Heart right ventricle (tissue), 16 donors: ENCODE measurements at regions not wholly inside any gene's neighbourhood (a gene's known extent, or its start where the extent isn't known, plus 50 kb on each side); places are given as distances from the start of the nearest gene placed in this dataset.
A peak's percentile ranks its signal among the peaks of the same experiment; 100 is the strongest.

ENCODE experiments used
- ATAC-seq, 8 donors: fragments of 200-7000 bp; cut with Tn5 transposase; one replicate each; pipeline ENCODE4 v1.9.1; 2020; ENCODE audit warnings: mild to moderate bottlenecking in 8 of 8, moderate library complexity in 8 of 8, moderate number of reproducible peaks in 1 of 8
- DNase-seq, 2 donors: peaks; one replicate each; pipeline ENCODE4 v3.0.0-alpha.2; 2020
- H3K27ac ChIP-seq, 10 donors: fragments of 200-600 bp; sonication (generic) in 2 of 10; one replicate each; pipeline versions ENCODE4 v1.5.0 to v1.8.0; 2020 to 2022; ENCODE audit warnings: mild to moderate bottlenecking in 3 of 10
- H3K27me3 ChIP-seq, 7 donors: fragments of 200-600 bp; one replicate each; pipeline ENCODE4 v1.8.0; 2021 to 2022; ENCODE audit warnings: mild to moderate bottlenecking in 2 of 7
- H3K36me3 ChIP-seq, 9 donors: fragments of 200-600 bp; sonication (generic) in 1 of 9; one replicate each; pipeline versions ENCODE4 v1.5.0 to v1.8.0; 2020 to 2022; ENCODE audit warnings: mild to moderate bottlenecking in 2 of 9
- H3K4me1 ChIP-seq, 9 donors: fragments of 200-600 bp; sonication (generic) in 1 of 9; one replicate each; pipeline versions ENCODE4 v1.5.0 to v1.8.0; 2020 to 2022; ENCODE audit warnings: mild to moderate bottlenecking in 4 of 9
- H3K4me3 ChIP-seq, 10 donors: fragments of 200-600 bp; sonication (generic) in 2 of 10; one replicate each; pipeline versions ENCODE4 v1.5.0 to v1.8.0; 2020 to 2022; ENCODE audit warnings: mild to moderate bottlenecking in 7 of 10, moderate library complexity in 2 of 10
- H3K9me3 ChIP-seq, 11 donors: fragments of 200-600 bp in 10 of 11; sonication (generic) in 2 of 11; one replicate each; pipeline versions ENCODE4 v1.5.0 to v1.8.0; 2013 to 2022; ENCODE audit warnings: mild to moderate bottlenecking in 2 of 11, control low read depth in 1 of 11, moderate library complexity in 1 of 11
- WGBS, 2 donors: extraction: QIAGEN DNeasy Blood & Tissue Kit; methylation state at CpG; one replicate each; pipeline ENCODE4 v1.1.7; 2013; ENCODE audit warnings: inconsistent platforms in 1 of 2; 5-methylcytosine and 5-hydroxymethylcytosine counted together
- intact Hi-C, 10 donors: fragments of 100-400 bp; cut with DNase I; formaldehyde crosslinking; loops; one replicate each; pipeline versions ENCODE4 v1.11.1 to v1.14.2; 2022
- TF ChIP-seq, protein P1 (sequence below), 9 donors: fragments of 200-600 bp; sonication (generic) in 2 of 9; IDR thresholded peaks; one replicate each; pipeline versions ENCODE4 v1.5.0 to v1.8.0; 2021 to 2022; ENCODE audit warnings: antibody characterized with exemption in 9 of 9, mild to moderate bottlenecking in 5 of 9, moderate library complexity in 1 of 9
- donor health status: Arrhythmogenic right ventricular cardiomyopathy.
- donor health status: ischemic (EF 13 %, LVEDD 7.1; RV severe dilation, severe dysfunction).
- donor health status: healthy with polysubstance abuse.
- donor health status: DM: no; HTN: yes; CAD: no.
- donor health status: DM: no; HTN: no; CAD: no.
- donor health status: ischemic (EF 25% LVEDD 6.9; RV normal size, moderate dysfunction).
- donor health status: ischemic (EF 25% LVEDD 5.7; RV mildly dilated, moderate dysfunction).
- donor health status: healthy.
- donor health status: DM: yes; HTN: yes; CAD: no.
- donor health status: Ischemic cardiomyopathy.
- donor health status: ischemic (EF 35%, LVEDD 5.7; RV mildly dilated, moderate dysfunction).
- donor health status: nonischemic (EF 11% LVEDD 7.7; RV severe dilation, severe dysfunction).
- donor health status: DM: yes; HTN: yes; CAD: no.
- donor health status: PGD.
- donor health status: ischemic (EF 29% LVEDD 5.4; RV normal size, mild dysfunction).
- donor health status: nonischemic (EF 23%, LVEDD 6.1; RV moderate dilation, normal function).

- H3K9me3 ChIP-seq, result no peaks in the 10 kb centered on the region
- H3K36me3 ChIP-seq, result no peaks in the 10 kb centered on the region
- H3K4me3 ChIP-seq, result no peak overlapping the region
- TF ChIP-seq, protein P1, sequence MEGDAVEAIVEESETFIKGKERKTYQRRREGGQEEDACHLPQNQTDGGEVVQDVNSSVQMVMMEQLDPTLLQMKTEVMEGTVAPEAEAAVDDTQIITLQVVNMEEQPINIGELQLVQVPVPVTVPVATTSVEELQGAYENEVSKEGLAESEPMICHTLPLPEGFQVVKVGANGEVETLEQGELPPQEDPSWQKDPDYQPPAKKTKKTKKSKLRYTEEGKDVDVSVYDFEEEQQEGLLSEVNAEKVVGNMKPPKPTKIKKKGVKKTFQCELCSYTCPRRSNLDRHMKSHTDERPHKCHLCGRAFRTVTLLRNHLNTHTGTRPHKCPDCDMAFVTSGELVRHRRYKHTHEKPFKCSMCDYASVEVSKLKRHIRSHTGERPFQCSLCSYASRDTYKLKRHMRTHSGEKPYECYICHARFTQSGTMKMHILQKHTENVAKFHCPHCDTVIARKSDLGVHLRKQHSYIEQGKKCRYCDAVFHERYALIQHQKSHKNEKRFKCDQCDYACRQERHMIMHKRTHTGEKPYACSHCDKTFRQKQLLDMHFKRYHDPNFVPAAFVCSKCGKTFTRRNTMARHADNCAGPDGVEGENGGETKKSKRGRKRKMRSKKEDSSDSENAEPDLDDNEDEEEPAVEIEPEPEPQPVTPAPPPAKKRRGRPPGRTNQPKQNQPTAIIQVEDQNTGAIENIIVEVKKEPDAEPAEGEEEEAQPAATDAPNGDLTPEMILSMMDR (IDR thresholded peaks at IDR 0.05), result no peak
- intact Hi-C loops, result no loop called here
- peaks cover 0 to 28% (median 6%) of the 10 kb centered on the region in 9 donors for H3K4me1 ChIP-seq
- peak in 4 of 8 donors; percentile 8 to 54 (median 48) for ATAC-seq
- DNase-seq, result no peak
- 60 to 61% methylated on average over 8 of the region's 8 CpGs for WGBS, 2 donors
- no peaks in the 10 kb centered on the region for H3K27me3 ChIP-seq
- H3K27ac ChIP-seq, result no peak overlapping the region
Observed at GRCh38 chr5:74310997-74311930, 329.3 kb downstream of the ENC1 start.

GRCh38 chr5:74310386-74310785, 330.1 kb downstream of the ENC1 start:
- Histone ChIP-seq H3K9me3 (no peaks in the 10 kb centered on the region), H3K4me3 (no peak overlapping the region), H3K36me3 (no peaks in the 10 kb centered on the region), H3K27ac (no peak overlapping the region), H3K27me3 (no peaks in the 10 kb centered on the region), H3K4me1 (peaks cover 0 to 28% (median 6%) of the 10 kb centered on the region in 9 donors)
- 59 to 75% methylated on average over 3 of the region's 3 CpGs for WGBS, 2 donors
- TF ChIP-seq, protein P1 (IDR thresholded peaks at IDR 0.05), result no peak
- no peak for DNase-seq
- ATAC-seq, result peak in 3 of 8 donors; percentile 16 to 68 (median 67)
- intact Hi-C loops, result no loop called here

DNA sequence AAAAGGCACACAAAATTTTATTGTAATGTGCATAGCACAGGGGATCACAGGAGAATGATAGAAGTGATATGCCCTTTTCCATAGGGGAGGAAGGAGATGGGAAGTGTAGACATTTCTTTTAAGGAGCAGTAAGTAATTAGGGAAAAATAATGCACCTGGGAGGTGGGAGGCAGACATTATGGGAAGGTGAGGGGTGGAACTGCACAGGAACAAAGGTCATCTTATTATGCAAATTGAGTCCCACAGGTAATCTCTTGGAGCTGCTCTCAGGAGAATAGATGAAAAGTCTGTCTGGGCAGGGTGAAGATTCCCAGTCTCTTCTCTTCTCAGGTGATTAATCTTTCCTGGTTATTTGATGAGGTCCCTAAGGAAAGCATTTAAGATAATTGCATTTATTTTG, 331.5 kb downstream of the ENC1 start:
- TF ChIP-seq, protein P1 (IDR thresholded peaks at IDR 0.05), result no peak
- intact Hi-C loops, result no loop called here

GRCh38 chr5:74306845-74307244, 333.7 kb downstream of the ENC1 start:
- TF ChIP-seq, protein P1 (IDR thresholded peaks at IDR 0.05), result no peak
- 41 to 70% methylated on average over 2 of the region's 2 CpGs for WGBS, 2 donors
- peaks cover 0 to 20% (median 6%) of the 10 kb centered on the region in 9 donors for H3K4me1 ChIP-seq
- H3K27me3 ChIP-seq, result no peaks in the 10 kb centered on the region
- no peak overlapping the region for H3K27ac ChIP-seq
- DNase-seq (no peak), ATAC-seq (no peak)
- intact Hi-C loops, result no loop called here
- H3K4me3 ChIP-seq, result no peak overlapping the region
- no peaks in the 10 kb centered on the region for H3K36me3 ChIP-seq
- H3K9me3 ChIP-seq, result no peaks in the 10 kb centered on the region

More for the DNA sequence above, 331.5 kb downstream of the ENC1 start:
- Histone ChIP-seq H3K27me3 (no peaks in the 10 kb centered on the region), H3K36me3 (no peaks in the 10 kb centered on the region), H3K4me1 (peaks cover 0 to 28% (median 6%) of the 10 kb centered on the region in 9 donors), H3K27ac (no peak overlapping the region), H3K9me3 (no peaks in the 10 kb centered on the region), H3K4me3 (no peak overlapping the region)
- ATAC-seq (no peak), DNase-seq (no peak)
